ENCODE measurements at regions not wholly inside any gene's neighbourhood (a gene's known extent, or its start where the extent isn't known, plus 50 kb on each side); places are given as distances from the start of the nearest gene placed in this dataset.

DNA sequence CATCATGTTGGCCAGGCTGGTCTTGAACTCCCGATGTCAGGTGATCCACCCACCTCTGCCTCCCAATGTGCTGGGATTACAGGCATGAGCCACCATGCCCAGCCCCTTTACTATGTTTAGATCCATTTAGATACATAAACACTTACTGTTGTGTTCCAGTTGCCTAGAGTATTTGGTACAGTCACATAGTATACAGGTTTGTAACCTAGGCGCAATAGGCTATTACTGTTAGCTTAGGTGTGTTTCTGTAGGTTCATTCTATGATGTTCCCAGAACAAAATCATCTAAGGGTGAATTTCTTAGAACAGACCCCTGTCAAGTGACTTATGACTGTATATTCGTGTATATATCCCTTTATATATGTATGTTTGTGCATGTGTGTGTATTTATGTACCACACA is 61.8 kb downstream of the MYCN start:
- no peak for DNase-seq (ENCODE audit: low spot score)

DNA sequence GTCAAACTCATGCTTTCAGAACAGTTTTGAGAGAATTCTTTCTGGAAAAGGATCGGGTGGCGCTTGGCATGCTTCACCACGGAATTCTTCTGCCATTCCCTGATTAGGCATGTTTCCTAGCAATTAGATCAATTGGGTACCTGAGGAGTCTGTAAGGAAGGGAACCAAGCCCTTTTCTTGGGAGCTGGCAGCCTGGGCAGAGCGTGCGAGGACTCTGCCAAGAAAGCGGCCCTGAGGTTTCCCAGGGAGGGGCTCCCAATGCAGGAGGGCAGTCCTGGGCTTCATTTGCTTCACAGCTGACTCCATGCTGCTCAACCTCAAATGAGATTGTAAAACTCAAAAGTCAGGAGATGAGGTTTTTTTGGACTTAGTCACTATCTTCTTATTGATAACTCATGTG is 60.3 kb downstream of the MYCN start:
- no peak for DNase-seq (ENCODE audit: low spot score)

- no peak for DNase-seq (ENCODE audit: low spot score)
Observed at GRCh38 chr2:15999596-16000469, 59.5 kb downstream of the MYCN start.

- DNase-seq (ENCODE audit: low spot score): no peak
Observed at GRCh38 chr2:15997728-15998280, 57.5 kb downstream of the MYCN start.

DNA sequence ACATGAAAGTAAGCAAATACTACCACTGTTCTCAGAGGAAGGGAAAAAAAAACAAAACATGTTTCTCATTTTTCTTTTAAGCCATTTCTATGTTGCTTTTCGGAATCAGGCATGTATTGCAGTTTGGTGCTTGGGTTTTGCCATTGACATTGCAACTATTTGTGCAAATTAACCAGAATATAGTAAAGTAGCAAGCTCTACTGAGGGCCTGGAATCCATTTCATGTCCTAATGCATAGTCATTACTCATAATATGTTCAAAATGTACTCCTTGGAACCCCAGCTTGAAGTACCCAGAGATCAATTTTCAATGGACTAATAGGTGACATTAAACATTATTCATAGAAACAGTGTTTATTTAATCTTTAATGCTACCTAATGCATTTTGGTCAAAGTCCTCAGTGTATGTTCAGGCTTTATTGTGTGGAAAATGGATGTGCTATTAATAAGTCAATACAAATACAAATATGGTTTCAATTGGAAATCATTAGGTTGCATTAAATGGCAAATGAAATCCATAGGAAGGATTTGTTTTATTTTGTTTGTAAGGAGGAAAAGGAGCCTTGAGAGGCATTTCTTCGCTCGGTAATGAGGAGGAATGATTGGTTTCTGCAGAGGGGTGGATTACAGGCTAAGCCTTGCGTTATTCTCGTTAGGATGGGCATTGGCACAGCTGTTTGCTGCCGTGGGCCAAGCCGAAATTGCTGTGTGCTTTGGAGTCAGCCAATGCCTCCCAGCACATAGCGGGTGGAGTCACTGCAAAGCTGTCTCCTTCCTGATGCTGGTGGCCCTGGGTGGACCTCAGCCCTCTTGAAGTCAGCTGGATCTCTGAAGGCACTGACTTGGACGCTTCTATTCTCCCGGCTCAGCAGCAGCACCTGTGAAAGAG is 56.4 kb downstream of the MYCN start:
- DNase-seq (ENCODE audit: low spot score): no peak
